Stimulated activated naive CD8-positive, alpha-beta T cell treated with anti-CD3 and anti-CD28 coated beads, Interleukin-15, Interleukin-2, amounts not matched to agents 100 ng/mL and 50 ng/mL, for 24 hours (primary cell): ENCODE measurements at regions not wholly inside any gene's neighbourhood (a gene's known extent, or its start where the extent isn't known, plus 50 kb on each side); places are given as distances from the start of the nearest gene placed in this dataset.
"Not testable (repeated sequence)": the region's sequence is repeated elsewhere in the genome, so short reads cannot be mapped to it uniquely, and the experiment has no call there.

Experiments used
- H3K27ac Mint-ChIP-seq: one replicate; pipeline ENCODE4 v1.8.0; 2021; ENCODE audit warnings: mild to moderate bottlenecking, mixed read lengths
- H3K27me3 Mint-ChIP-seq: one replicate; pipeline ENCODE4 v1.8.0; 2021; ENCODE audit warnings: mixed read lengths
- H3K36me3 Mint-ChIP-seq: one replicate; pipeline ENCODE4 v1.8.0; 2021; ENCODE audit warnings: low read depth, mixed read lengths
- H3K4me1 Mint-ChIP-seq: one replicate; pipeline ENCODE4 v1.8.0; 2021; ENCODE audit warnings: low read depth, mixed read lengths
- H3K4me3 Mint-ChIP-seq: one replicate; pipeline ENCODE4 v1.8.0; 2021; ENCODE audit warnings: mild to moderate bottlenecking, mixed read lengths
- H3K9me3 Mint-ChIP-seq: one replicate; pipeline ENCODE4 v1.8.0; 2021; ENCODE audit warnings: mixed read lengths

- H3K36me3 Mint-ChIP-seq = peaks cover 3% of the 10 kb centered on the region
- peaks cover 58% of the 10 kb centered on the region for H3K4me1 Mint-ChIP-seq
- H3K27ac Mint-ChIP-seq = no peak overlapping the region
- H3K27me3 Mint-ChIP-seq = no peaks in the 10 kb centered on the region
- no peaks in the 10 kb centered on the region for H3K9me3 Mint-ChIP-seq
- no peak overlapping the region for H3K4me3 Mint-ChIP-seq
Observed at GRCh38 chr12:47321436-47321835, 241.7 kb upstream of the AMIGO2 start.

- H3K9me3 Mint-ChIP-seq = no peaks in the 10 kb centered on the region
- H3K4me1 Mint-ChIP-seq = peaks cover 64% of the 10 kb centered on the region
- H3K27me3 Mint-ChIP-seq = no peaks in the 10 kb centered on the region
- H3K27ac Mint-ChIP-seq = peak overlapping the region; percentile 28
- peaks cover 3% of the 10 kb centered on the region for H3K36me3 Mint-ChIP-seq
- no peak overlapping the region for H3K4me3 Mint-ChIP-seq
Observed at GRCh38 chr12:47319746-47320145, 240.0 kb upstream of the AMIGO2 start.

GRCh38 chr12:47318963-47319362, 239.2 kb upstream of the AMIGO2 start:
- H3K36me3 Mint-ChIP-seq = peaks cover 3% of the 10 kb centered on the region
- H3K9me3 Mint-ChIP-seq = no peaks in the 10 kb centered on the region
- H3K4me3 Mint-ChIP-seq = no peak overlapping the region
- no peak overlapping the region for H3K27ac Mint-ChIP-seq
- H3K4me1 Mint-ChIP-seq = peaks cover 64% of the 10 kb centered on the region
- H3K27me3 Mint-ChIP-seq = no peaks in the 10 kb centered on the region

GRCh38 chr12:47317175-47317915, 237.6 kb upstream of the AMIGO2 start:
- Mint-ChIP-seq H3K4me1 (peaks cover 68% of the 10 kb centered on the region), H3K9me3 (no peaks in the 10 kb centered on the region), H3K27me3 (no peaks in the 10 kb centered on the region), H3K36me3 (no peaks in the 10 kb centered on the region), H3K4me3 (no peak overlapping the region), H3K27ac (no peak overlapping the region)

GRCh38 chr12:47316609-47317049, 236.9 kb upstream of the AMIGO2 start:
- Mint-ChIP-seq H3K4me3 (no peak overlapping the region), H3K9me3 (no peaks in the 10 kb centered on the region), H3K36me3 (peaks cover 2% of the 10 kb centered on the region), H3K4me1 (peaks cover 66% of the 10 kb centered on the region), H3K27me3 (no peaks in the 10 kb centered on the region), H3K27ac (no peak overlapping the region)

GRCh38 chr12:47314996-47315395, 235.2 kb upstream of the AMIGO2 start:
- H3K27me3 Mint-ChIP-seq = no peaks in the 10 kb centered on the region
- H3K4me1 Mint-ChIP-seq = peaks cover 78% of the 10 kb centered on the region
- peaks cover 15% of the 10 kb centered on the region for H3K36me3 Mint-ChIP-seq
- H3K27ac Mint-ChIP-seq = no peak overlapping the region
- H3K4me3 Mint-ChIP-seq = no peak overlapping the region
- peaks cover 8% of the 10 kb centered on the region for H3K9me3 Mint-ChIP-seq

GRCh38 chr12:47312808-47313426, 233.2 kb upstream of the AMIGO2 start:
- peaks cover 33% of the 10 kb centered on the region for H3K36me3 Mint-ChIP-seq
- peak overlapping the region; percentile 56 for H3K27ac Mint-ChIP-seq

GRCh38 chr12:47312147-47312546, 232.4 kb upstream of the AMIGO2 start:
- H3K9me3 Mint-ChIP-seq = peaks cover 30% of the 10 kb centered on the region
- H3K4me1 Mint-ChIP-seq = peaks cover 91% of the 10 kb centered on the region
- peaks cover 41% of the 10 kb centered on the region for H3K36me3 Mint-ChIP-seq
- H3K27me3 Mint-ChIP-seq = no peaks in the 10 kb centered on the region
- no peak overlapping the region for H3K4me3 Mint-ChIP-seq
- no peak overlapping the region for H3K27ac Mint-ChIP-seq

More at GRCh38 chr12:47312808-47313426, 233.2 kb upstream of the AMIGO2 start:
- Mint-ChIP-seq H3K9me3 (peaks cover 27% of the 10 kb centered on the region), H3K27me3 (no peaks in the 10 kb centered on the region), H3K4me3 (no peak overlapping the region), H3K4me1 (peaks cover 84% of the 10 kb centered on the region)

- Mint-ChIP-seq H3K4me1 (peaks cover 91% of the 10 kb centered on the region), H3K9me3 (peaks cover 30% of the 10 kb centered on the region), H3K27ac (peak overlapping the region; percentile 75), H3K36me3 (peaks cover 47% of the 10 kb centered on the region), H3K4me3 (no peak overlapping the region), H3K27me3 (no peaks in the 10 kb centered on the region)
Observed at GRCh38 chr12:47311568-47311967, 231.8 kb upstream of the AMIGO2 start.

- Mint-ChIP-seq H3K27me3 (no peaks in the 10 kb centered on the region), H3K4me1 (peaks cover 92% of the 10 kb centered on the region), H3K36me3 (peaks cover 51% of the 10 kb centered on the region), H3K4me3 (no peak overlapping the region), H3K9me3 (peaks cover 33% of the 10 kb centered on the region), H3K27ac (peak overlapping the region; percentile 75)
Observed at GRCh38 chr12:47311010-47311409, 231.3 kb upstream of the AMIGO2 start.

- Mint-ChIP-seq H3K4me1 (peaks cover 89% of the 10 kb centered on the region), H3K36me3 (peaks cover 65% of the 10 kb centered on the region), H3K4me3 (peak overlapping the region; percentile 33), H3K27me3 (no peaks in the 10 kb centered on the region), H3K27ac (peak overlapping the region; percentile 96), H3K9me3 (peaks cover 39% of the 10 kb centered on the region)
Observed at GRCh38 chr12:47308672-47309071, 228.9 kb upstream of the AMIGO2 start.

- Mint-ChIP-seq H3K9me3 (peaks cover 39% of the 10 kb centered on the region), H3K4me3 (peak overlapping the region; percentile 87), H3K36me3 (peaks cover 73% of the 10 kb centered on the region), H3K27me3 (no peaks in the 10 kb centered on the region), H3K27ac (peak overlapping the region; percentile 96), H3K4me1 (peaks cover 89% of the 10 kb centered on the region)
Observed at GRCh38 chr12:47307680-47308399, 228.1 kb upstream of the AMIGO2 start.

- not testable (repeated sequence) for H3K27me3 Mint-ChIP-seq
- Mint-ChIP-seq H3K36me3 (peaks cover 77% of the 10 kb centered on the region), H3K27ac (peak overlapping the region; percentile 96), H3K4me3 (peak overlapping the region; percentile 87), H3K4me1 (peaks cover 91% of the 10 kb centered on the region), H3K9me3 (peaks cover 39% of the 10 kb centered on the region)
Observed at GRCh38 chr12:47306773-47307679, 227.3 kb upstream of the AMIGO2 start.

GRCh38 chr12:47306130-47306529, 226.4 kb upstream of the AMIGO2 start:
- Mint-ChIP-seq H3K27ac (peak overlapping the region; percentile 96), H3K27me3 (no peaks in the 10 kb centered on the region), H3K9me3 (peaks cover 39% of the 10 kb centered on the region), H3K4me3 (peak overlapping the region; percentile 87), H3K4me1 (peaks cover 93% of the 10 kb centered on the region), H3K36me3 (peaks cover 81% of the 10 kb centered on the region)
